ENCODE measurements at regions not wholly inside any gene's neighbourhood (a gene's known extent, or its start where the extent isn't known, plus 50 kb on each side); places are given as distances from the start of the nearest gene placed in this dataset.

GRCh38 chr10:7043055-7043653 lies 367.7 kb downstream of the SFMBT2 start:
- Histone ChIP-seq H3K4me2 (ENCODE audit: insufficient read depth, insufficient read length, low read length) (no peak overlapping the region), H2BK120ac (ENCODE audit: low read depth, low read length, poor library complexity, severe bottlenecking) (no peak overlapping the region), H2BK20ac (ENCODE audit: low read depth, low read length, poor library complexity, severe bottlenecking) (no peak overlapping the region), H2BK15ac (ENCODE audit: low read depth, low read length) (no peak overlapping the region), H3K4me1 (ENCODE audit: insufficient read depth, low read length) (no peaks in the 10 kb centered on the region), H4K91ac (ENCODE audit: insufficient read length, low read depth, low read length) (no peak overlapping the region), H4K20me1 (ENCODE audit: control insufficient read depth, insufficient read depth, insufficient read length) (no peaks in the 10 kb centered on the region), H2AK5ac (ENCODE audit: insufficient read length, low read length) (no peak overlapping the region), H2AFZ (ENCODE audit: low read length) (no peak overlapping the region), H3K4ac (ENCODE audit: low read depth, low read length) (no peak overlapping the region), H2BK12ac (ENCODE audit: insufficient read length, low read depth, low read length) (no peak overlapping the region), H3K27me3 (ENCODE audit: insufficient read depth, low read length) (no peaks in the 10 kb centered on the region), H3K23me2 (ENCODE audit: insufficient read length, low read depth, low read length, poor library complexity, severe bottlenecking) (no peaks in the 10 kb centered on the region), H3K18ac (ENCODE audit: insufficient read length, low read depth, low read length) (no peak overlapping the region), H3K79me1 (ENCODE audit: insufficient read depth, low read depth, low read length, poor library complexity, severe bottlenecking) (no peaks in the 10 kb centered on the region), H3K56ac (ENCODE audit: insufficient read length, low read depth, low read length) (no peak overlapping the region), H3K27ac (ENCODE audit: insufficient read length, low read depth, low read length) (no peak overlapping the region), H4K8ac (replicated peaks; ENCODE audit: insufficient read length, low read depth, low read length) (no peak overlapping the region), H3K9me3 (ENCODE audit: control insufficient read depth, low read depth, low read length) (no peaks in the 10 kb centered on the region), H3T11ph (ENCODE audit: low read length) (no peak overlapping the region), H3K23ac (ENCODE audit: insufficient read length, low read depth, low read length) (no peak overlapping the region), H3K14ac (ENCODE audit: insufficient read depth, low read length) (no peak overlapping the region), H2BK5ac (ENCODE audit: insufficient read length, low read length) (no peak overlapping the region), H3K9ac (ENCODE audit: extremely low read depth, insufficient read length, low read length) (no peak overlapping the region), H4K5ac (ENCODE audit: insufficient read length, low read depth, low read length) (no peak overlapping the region), H3K79me2 (ENCODE audit: insufficient read depth, low read length) (no peaks in the 10 kb centered on the region)
- no peak for DNase-seq
- H3K9me3 Mint-ChIP-seq = no peaks in the 10 kb centered on the region; a peak in 1 of 5 replicates
- no peaks in the 10 kb centered on the region for H3K4me1 Mint-ChIP-seq
- H3K27me3 Mint-ChIP-seq (ENCODE audit: low read depth) = peaks cover 2% of the 10 kb centered on the region
- WGBS (ENCODE audit: extremely low coverage, insufficient read length, low lambda C conversion rate) = no CpG with 5 or more reads among the region's 3 CpGs
- no peak overlapping the region for H3K4me3 Mint-ChIP-seq
- TF ChIP-seq CTCF (conservative IDR thresholded peaks at IDR 0.05) = no peak
- no peak overlapping the region for H3K27ac Mint-ChIP-seq
- no peaks in the 10 kb centered on the region for H3K36me3 Mint-ChIP-seq (ENCODE audit: insufficient read depth in 1 of 3, low read depth in 3 of 3)

Measured in H9 (cell line).